ENCODE measurements at regions not wholly inside any gene's neighbourhood (a gene's known extent, or its start where the extent isn't known, plus 50 kb on each side); places are given as distances from the start of the nearest gene placed in this dataset.

DNA sequence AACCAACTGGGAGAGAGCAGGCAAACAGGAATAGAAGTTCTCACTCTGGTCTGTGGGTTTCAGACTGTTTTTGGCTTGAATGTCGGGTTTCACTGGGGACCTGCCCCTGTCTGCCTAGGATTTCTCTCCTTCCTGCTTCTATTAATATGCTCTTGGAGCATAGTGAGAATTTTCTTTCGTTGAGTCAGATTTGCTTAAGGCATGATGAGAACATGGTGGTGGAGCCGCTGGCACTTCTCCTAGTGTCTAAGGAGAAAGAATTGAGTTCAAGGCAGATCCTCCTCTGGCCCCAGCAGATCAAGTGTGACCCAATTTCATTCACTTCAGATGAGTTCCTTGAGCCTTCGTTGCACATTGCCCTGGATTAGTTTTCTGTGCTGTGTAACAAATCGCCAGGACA lies 103.9 kb upstream of the HS6ST1 start:
- no peak for TF ChIP-seq CTCF (IDR thresholded peaks at IDR 0.05; ENCODE audit: insufficient read depth, low read length, poor library complexity, severe bottlenecking)
- TF ChIP-seq EZH2phosphoT487 (conservative IDR thresholded peaks at IDR 0.05; ENCODE audit: low read length) = no peak
